ENCODE measurements at regions not wholly inside any gene's neighbourhood (a gene's known extent, or its start where the extent isn't known, plus 50 kb on each side); places are given as distances from the start of the nearest gene placed in this dataset.

DNA sequence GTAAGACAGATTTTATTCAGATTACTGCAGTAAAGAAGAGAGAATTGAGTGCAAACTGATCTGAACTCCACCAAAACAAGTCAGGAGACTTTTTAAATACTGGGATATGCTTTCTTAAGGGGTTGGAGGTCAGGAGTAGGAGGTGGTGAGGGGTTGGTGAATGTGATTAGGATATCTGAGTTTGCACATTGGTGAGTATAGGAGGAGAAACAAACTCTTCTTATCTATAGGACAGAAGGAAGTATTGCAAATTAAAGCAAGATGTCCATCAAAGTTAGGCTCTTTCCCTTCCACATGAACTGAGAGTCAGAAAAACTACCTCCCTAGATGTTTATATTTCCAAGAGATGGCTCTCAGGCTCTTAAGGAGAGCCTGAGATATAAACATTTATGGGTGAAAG, 114.6 kb upstream of the HTR1E start:
- ATAC-seq: no peak
- TF ChIP-seq GLIS3 (CRISPR knock-in tag; IDR thresholded peaks at IDR 0.05): no peak
- TF ChIP-seq SNAI2 (CRISPR knock-in tag; IDR thresholded peaks at IDR 0.05): no peak
- no peak for TF ChIP-seq CSRNP3 (CRISPR knock-in tag; IDR thresholded peaks at IDR 0.05)
- no peak for TF ChIP-seq ARNTL (CRISPR knock-in tag; IDR thresholded peaks at IDR 0.05; ENCODE audit: borderline replicate concordance, low read depth)
- no peak for TF ChIP-seq TOX (CRISPR knock-in tag; IDR thresholded peaks at IDR 0.05; ENCODE audit: borderline replicate concordance)
- TF ChIP-seq ESRRG (CRISPR knock-in tag; IDR thresholded peaks at IDR 0.05): no peak
- TF ChIP-seq TCF4 (CRISPR knock-in tag; IDR thresholded peaks at IDR 0.05; ENCODE audit: borderline replicate concordance): no peak

- no peak for TF ChIP-seq ZC3H10 (CRISPR knock-in tag; IDR thresholded peaks at IDR 0.05)
- TF ChIP-seq TCF4 (CRISPR knock-in tag; IDR thresholded peaks at IDR 0.05; ENCODE audit: borderline replicate concordance): no peak
- TF ChIP-seq TOX (CRISPR knock-in tag; IDR thresholded peaks at IDR 0.05; ENCODE audit: borderline replicate concordance): no peak
- TF ChIP-seq, protein P1, sequence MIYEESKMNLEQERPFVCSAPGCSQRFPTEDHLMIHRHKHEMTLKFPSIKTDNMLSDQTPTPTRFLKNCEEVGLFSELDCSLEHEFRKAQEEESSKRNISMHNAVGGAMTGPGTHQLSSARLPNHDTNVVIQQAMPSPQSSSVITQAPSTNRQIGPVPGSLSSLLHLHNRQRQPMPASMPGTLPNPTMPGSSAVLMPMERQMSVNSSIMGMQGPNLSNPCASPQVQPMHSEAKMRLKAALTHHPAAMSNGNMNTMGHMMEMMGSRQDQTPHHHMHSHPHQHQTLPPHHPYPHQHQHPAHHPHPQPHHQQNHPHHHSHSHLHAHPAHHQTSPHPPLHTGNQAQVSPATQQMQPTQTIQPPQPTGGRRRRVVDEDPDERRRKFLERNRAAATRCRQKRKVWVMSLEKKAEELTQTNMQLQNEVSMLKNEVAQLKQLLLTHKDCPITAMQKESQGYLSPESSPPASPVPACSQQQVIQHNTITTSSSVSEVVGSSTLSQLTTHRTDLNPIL (CRISPR knock-in tag; IDR thresholded peaks at IDR 0.05; ENCODE audit: low read depth): no peak
- no peak for TF ChIP-seq PATZ1 (CRISPR knock-in tag; IDR thresholded peaks at IDR 0.05; ENCODE audit: borderline replicate concordance)
- TF ChIP-seq SNAI2 (CRISPR knock-in tag; IDR thresholded peaks at IDR 0.05): no peak
- TF ChIP-seq ZNF565 (CRISPR knock-in tag; conservative IDR thresholded peaks at IDR 0.05; ENCODE audit: low read depth): no peak
- no peak for TF ChIP-seq POU6F1 (CRISPR knock-in tag; IDR thresholded peaks at IDR 0.05; ENCODE audit: borderline replicate concordance, low read depth)
- no peak for TF ChIP-seq ZFP3 (CRISPR knock-in tag; IDR thresholded peaks at IDR 0.05)
- no peak for ATAC-seq
Observed at GRCh38 chr6:86820750-86821149, 116.6 kb upstream of the HTR1E start.

GRCh38 chr6:86793649-86794048, 143.7 kb upstream of the HTR1E start:
- no peak for ATAC-seq
- TF ChIP-seq BACH2 (CRISPR knock-in tag; IDR thresholded peaks at IDR 0.05; ENCODE audit: borderline replicate concordance): no peak
- TF ChIP-seq ZFP30 (CRISPR knock-in tag; IDR thresholded peaks at IDR 0.05): no peak
- no peak for TF ChIP-seq GLIS3 (CRISPR knock-in tag; IDR thresholded peaks at IDR 0.05)
- TF ChIP-seq PPARA (CRISPR knock-in tag; IDR thresholded peaks at IDR 0.05; ENCODE audit: borderline replicate concordance): no peak
- TF ChIP-seq, protein P1 (CRISPR knock-in tag; IDR thresholded peaks at IDR 0.05; ENCODE audit: low read depth): no peak
- TF ChIP-seq RARB (CRISPR knock-in tag; IDR thresholded peaks at IDR 0.05): no peak
- TF ChIP-seq ESRRG (CRISPR knock-in tag; IDR thresholded peaks at IDR 0.05): no peak
- TF ChIP-seq TSHZ2 (CRISPR knock-in tag; IDR thresholded peaks at IDR 0.05): no peak
- no peak for TF ChIP-seq CSDC2 (CRISPR knock-in tag; IDR thresholded peaks at IDR 0.05)
- TF ChIP-seq ZFP3 (CRISPR knock-in tag; IDR thresholded peaks at IDR 0.05): no peak
- no peak for TF ChIP-seq SNAI2 (CRISPR knock-in tag; IDR thresholded peaks at IDR 0.05)

Data from SK-N-SH treated with all-trans-retinoic acid at 6 μM for 48 hours (cell line).